H1 (cell line): ENCODE measurements at regions not wholly inside any gene's neighbourhood (a gene's known extent, or its start where the extent isn't known, plus 50 kb on each side); places are given as distances from the start of the nearest gene placed in this dataset.

ENCODE experiments used
- CTCF ChIA-PET: fragments of 300-600 bp; sonication (Branson Sonifier 250); formaldehyde crosslinking; loops from one replicate; lab custom pipeline; 2021; ENCODE audit not compliant: partially characterized antibody; lab: Charles Lee
- POLR2A ChIA-PET: fragments of 300-600 bp; sonication (Branson Sonifier 250); formaldehyde crosslinking; loops from one replicate; lab custom pipeline; 2021; ENCODE audit warnings: inconsistent platforms; ENCODE audit not compliant: partially characterized antibody; lab: Charles Lee
- DNase-seq, 2 experiments: peaks; one replicate each; pipeline versions ENCODE4 v3.0.0 to v3.0.0-alpha.2; 2010 to 2022; ENCODE audit warnings: low spot score in 2 of 2, low read depth in 1 of 2, mixed read lengths in 1 of 2
- FAIRE-seq: peaks from 2 replicates; lab custom pipeline; 2011; peaks lifted over from hg19 to GRCh38; lab: Jason Lieb, UNC
- H2AFZ ChIP-seq: 2 replicates; pipeline ENCODE4 v1.8.1; 2012; ENCODE audit warnings: low read length, inconsistent platforms
- H2AK5ac ChIP-seq: 2 replicates; pipeline ENCODE4 v1.6.1; 2013; ENCODE audit warnings: low read depth, low read length
- H2BK120ac ChIP-seq: replicated peaks from 2 replicates; pipeline ENCODE3; 2013; ENCODE audit warnings: low read depth, low read length, inconsistent platforms
- H2BK12ac ChIP-seq: 2 replicates; pipeline ENCODE4 v1.6.1; 2013; ENCODE audit warnings: low read depth, low read length
- H2BK15ac ChIP-seq: 2 replicates; pipeline ENCODE4 v1.6.1; 2013; ENCODE audit warnings: low read length
- H2BK20ac ChIP-seq: 2 replicates; pipeline ENCODE4 v1.6.1; 2013; ENCODE audit warnings: low read length
- H2BK5ac ChIP-seq: 2 replicates; pipeline ENCODE4 v1.6.1; 2013; ENCODE audit warnings: low read depth, low read length
- H3K14ac ChIP-seq: 2 replicates; pipeline ENCODE4 v1.6.1; 2013; ENCODE audit warnings: inconsistent platforms; ENCODE audit not compliant: insufficient read length
- H3K18ac ChIP-seq: 2 replicates; pipeline ENCODE4 v1.6.1; 2013; ENCODE audit warnings: low read length; ENCODE audit errors: extremely low read depth
- H3K23ac ChIP-seq: 2 replicates; pipeline ENCODE4 v1.6.1; 2013; ENCODE audit warnings: inconsistent platforms; ENCODE audit not compliant: insufficient read length
- H3K23me2 ChIP-seq: 2 replicates; pipeline ENCODE4 v1.6.1; 2013; ENCODE audit warnings: low read depth, low read length
- H3K27ac ChIP-seq: 2 replicates; pipeline ENCODE4 v1.6.1; 2011; ENCODE audit warnings: low read depth, low read length, inconsistent platforms
- H3K27me3 ChIP-seq, 4 experiments: replicated peaks in 1 of 4; 1 replicate in 1 of 4; 2 replicates in 3 of 4; pipeline versions ENCODE4 v1.6.1 to v1.8.1; 2011 to 2013; ENCODE audit warnings: low read length in 3 of 4, mild to moderate bottlenecking in 3 of 4, inconsistent platforms in 2 of 4, mixed read lengths in 2 of 4, moderate library complexity in 1 of 4; ENCODE audit not compliant: control insufficient read depth in 3 of 4, insufficient read depth in 3 of 4; ENCODE audit errors: extremely low read depth in 1 of 4
- H3K36me3 ChIP-seq, 4 experiments: 2 replicates each; pipeline versions ENCODE4 v1.6.1 to v1.8.1; 2011 to 2013; ENCODE audit warnings: mild to moderate bottlenecking in 4 of 4, low read length in 3 of 4, moderate library complexity in 2 of 4, control low read depth in 1 of 4, inconsistent platforms in 1 of 4; ENCODE audit not compliant: insufficient read depth in 4 of 4, control insufficient read depth in 2 of 4
- H3K4ac ChIP-seq: replicated peaks from 2 replicates; pipeline ENCODE3; 2013; ENCODE audit warnings: low read length, low read depth, mixed read lengths, inconsistent platforms; ENCODE audit not compliant: insufficient read length
- H3K4me1 ChIP-seq, 4 experiments: replicated peaks in 1 of 4; 1 replicate in 1 of 4; 2 replicates in 3 of 4; pipeline versions ENCODE4 v1.6.1 to v1.8.1; 2011 to 2013; ENCODE audit warnings: low read length in 3 of 4, inconsistent platforms in 2 of 4, mixed read lengths in 1 of 4; ENCODE audit not compliant: insufficient read depth in 4 of 4, control insufficient read depth in 3 of 4
- H3K4me2 ChIP-seq, 2 experiments: 2 replicates each; pipeline versions ENCODE4 v1.6.1 to v1.8.1; 2011 to 2013; ENCODE audit warnings: low read depth in 2 of 2, low read length in 2 of 2, control low read depth in 1 of 2, inconsistent platforms in 1 of 2, mild to moderate bottlenecking in 1 of 2; ENCODE audit not compliant: insufficient read depth in 1 of 2
- H3K4me3 ChIP-seq, 4 experiments: fragments of 200-600, 300-600 bp in 1 of 4; sonication (generic), shearing (Covaris generic), sonication (Bioruptor Twin) in 1 of 4; 2 replicates each; pipeline versions ENCODE4 v1.5.1 to v1.8.1; 2011 to 2016; ENCODE audit warnings: low read length in 4 of 4, low read depth in 3 of 4, control low read depth in 2 of 4, inconsistent platforms in 2 of 4, mild to moderate bottlenecking in 2 of 4, mixed read lengths in 1 of 4, moderate library complexity in 1 of 4; ENCODE audit not compliant: insufficient read depth in 2 of 4; ENCODE audit errors: extremely low read depth in 1 of 4
- H3K56ac ChIP-seq: replicated peaks from 2 replicates; pipeline ENCODE3; 2013; ENCODE audit warnings: low read depth, mild to moderate bottlenecking, mixed read lengths, low read length, inconsistent platforms; ENCODE audit not compliant: insufficient read length
- H3K79me1 ChIP-seq: 2 replicates; pipeline ENCODE4 v1.6.1; 2013; ENCODE audit warnings: low read depth, low read length, control low read depth
- H3K79me2 ChIP-seq, 2 experiments: 2 replicates each; pipeline versions ENCODE4 v1.6.1 to v1.8.1; 2012 to 2013; ENCODE audit warnings: low read length in 2 of 2, mild to moderate bottlenecking in 2 of 2, inconsistent platforms in 1 of 2; ENCODE audit not compliant: insufficient read depth in 2 of 2, control insufficient read depth in 1 of 2
- H3K9ac ChIP-seq, 4 experiments: replicated peaks in 1 of 4; 1 replicate in 1 of 4; 2 replicates in 3 of 4; pipeline versions ENCODE4 v1.6.1 to v1.8.1; 2011 to 2013; ENCODE audit warnings: low read depth in 3 of 4, low read length in 3 of 4, control low read depth in 2 of 4, mild to moderate bottlenecking in 2 of 4, moderate library complexity in 2 of 4, inconsistent platforms in 1 of 4; ENCODE audit errors: extremely low read depth in 1 of 4
- H3K9me3 ChIP-seq, 2 experiments: 2 replicates each; pipeline versions ENCODE4 v1.6.1 to v1.8.1; 2012 to 2013; ENCODE audit warnings: mild to moderate bottlenecking in 2 of 2, moderate library complexity in 2 of 2, control low read depth in 1 of 2, inconsistent platforms in 1 of 2, low read depth in 1 of 2, low read length in 1 of 2, mixed read lengths in 1 of 2; ENCODE audit not compliant: insufficient read depth in 2 of 2
- H4K20me1 ChIP-seq, 2 experiments: replicated peaks in 1 of 2; 2 replicates each; pipeline versions ENCODE3 to v1.8.1; 2011 to 2013; ENCODE audit warnings: inconsistent platforms in 2 of 2, low read length in 2 of 2, mild to moderate bottlenecking in 1 of 2; ENCODE audit not compliant: insufficient read depth in 2 of 2, control insufficient read depth in 1 of 2
- H4K5ac ChIP-seq: 2 replicates; pipeline ENCODE4 v1.6.1; 2013; ENCODE audit warnings: low read length, low read depth, mixed read lengths, inconsistent platforms; ENCODE audit not compliant: insufficient read length
- H4K8ac ChIP-seq: 2 replicates; pipeline ENCODE4 v1.8.0; 2013; ENCODE audit warnings: mild to moderate bottlenecking, moderate library complexity, low read length, inconsistent platforms; ENCODE audit not compliant: insufficient read depth; ENCODE audit errors: extremely low read depth
- H4K91ac ChIP-seq: replicated peaks from 2 replicates; pipeline ENCODE3; 2013; ENCODE audit warnings: low read length, mixed read lengths, inconsistent platforms; ENCODE audit not compliant: insufficient read length
- ASH2L ChIP-seq: fragments of 200-600, 300-600 bp; sonication (generic); IDR thresholded peaks from one replicate; pipeline ENCODE4 v1.7.1; 2017; ENCODE audit warnings: low read length
- WGBS, 2 experiments: shearing (Covaris generic) in 1 of 2; methylation state at CpG; one replicate each; pipeline versions ENCODE4 v1.1.6 to v1.1.7; 2013 to 2015; ENCODE audit warnings: low lambda C conversion rate in 2 of 2, mixed read lengths in 2 of 2, inconsistent platforms in 1 of 2, low coverage in 1 of 2, missing lambda C conversion rate in 1 of 2; ENCODE audit not compliant: insufficient replicate concordance in 2 of 2, insufficient coverage in 1 of 2, insufficient read length in 1 of 2; ENCODE audit errors: extremely low coverage in 1 of 2, missing lambda C conversion rate in 1 of 2; 5-methylcytosine and 5-hydroxymethylcytosine counted together

DNA sequence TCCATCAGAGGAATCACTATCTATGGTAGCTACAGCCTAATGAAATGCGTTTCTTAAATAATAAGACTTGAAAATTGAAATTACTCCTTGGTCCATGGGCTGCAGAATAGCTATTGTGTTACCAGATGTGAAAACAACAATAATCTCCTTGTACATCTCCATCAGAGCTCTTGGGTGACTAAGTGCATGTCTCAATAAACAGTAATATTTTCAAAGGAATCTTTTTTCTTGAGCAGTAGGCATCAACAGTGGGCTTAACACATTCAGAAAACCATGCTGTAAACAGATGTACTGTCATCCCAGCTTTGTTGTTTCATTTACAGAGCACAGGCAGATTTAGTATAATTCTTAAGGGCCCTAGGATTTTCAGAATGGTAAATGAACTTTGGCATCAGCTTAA is 67.3 kb downstream of the GLUD2 start:
- Histone ChIP-seq H2AK5ac (no peak overlapping the region), H3K18ac (no peak overlapping the region), H4K20me1 (no peaks in the 10 kb centered on the region), H3K27me3 (no peaks in the 10 kb centered on the region), H3K4me1 (no peaks in the 10 kb centered on the region), H3K9ac (no peak overlapping the region), H3K56ac (no peak overlapping the region), H2BK20ac (no peak overlapping the region), H3K4ac (no peak overlapping the region), H3K79me1 (no peaks in the 10 kb centered on the region), H2AFZ (no peak overlapping the region), H2BK5ac (no peak overlapping the region), H3K23me2 (no peaks in the 10 kb centered on the region), H4K8ac (no peak overlapping the region), H2BK15ac (no peak overlapping the region), H2BK12ac (no peak overlapping the region), H3K79me2 (no peaks in the 10 kb centered on the region), H3K27ac (no peak overlapping the region), H3K36me3 (no peaks in the 10 kb centered on the region), H3K4me2 (no peak overlapping the region), H3K23ac (no peak overlapping the region), H4K5ac (no peak overlapping the region), H4K91ac (no peak overlapping the region), H3K9me3 (peaks cover 7 to 10% of the 10 kb centered on the region in 2 experiments; a peak in 2 of 4 replicates), H2BK120ac (no peak overlapping the region), H3K14ac (no peak overlapping the region), H3K4me3 (no peak overlapping the region)
- DNase-seq = no peak
- whole genome bisulfite sequencing, 2 experiments = 27% methylated on average over 1 of the region's 1 CpG; no CpG with 5 or more reads in 1 of the 2 experiments
- TF ChIP-seq ASH2L = no peak
- ChIA-PET CTCF (no interaction called here), POLR2A (no interaction called here)
- FAIRE-seq = no peak
